SK-N-SH (cell line): ENCODE measurements at regions not wholly inside any gene's neighbourhood (a gene's known extent, or its start where the extent isn't known, plus 50 kb on each side); places are given as distances from the start of the nearest gene placed in this dataset.

Source experiments
- CHD2 ChIP-seq: fragments of 150-350 bp; IDR thresholded peaks from 2 replicates; pipeline ENCODE4 v1.6.1; 2018; ENCODE audit warnings: low read length; ENCODE audit not compliant: partially characterized antibody
- CTCF ChIP-seq: fragments of 200-600 bp; sonication (generic); IDR thresholded peaks from 2 replicates; pipeline ENCODE4 v1.6.1; 2017; ENCODE audit warnings: antibody characterized with exemption, mild to moderate bottlenecking, moderate library complexity
- EZH2phosphoT487 ChIP-seq: fragments of 200-600 bp; sonication (generic); IDR thresholded peaks from 2 replicates; pipeline ENCODE4 v1.6.1; 2017; ENCODE audit warnings: low read depth, mixed run types, mild to moderate bottlenecking, antibody characterized with exemption, moderate library complexity, borderline replicate concordance
- FOSL2 ChIP-seq: IDR thresholded peaks from 2 replicates; pipeline ENCODE4 v1.4.0; 2012; ENCODE audit warnings: low read depth, mild to moderate bottlenecking, moderate library complexity, borderline replicate concordance
- MAX ChIP-seq: IDR thresholded peaks from 2 replicates; pipeline ENCODE4 v1.4.0; 2012; ENCODE audit warnings: low read depth
- RXRA ChIP-seq: IDR thresholded peaks from 2 replicates; pipeline ENCODE4 v1.4.0; 2012; ENCODE audit warnings: low read depth, mild to moderate bottlenecking, borderline replicate concordance
- SIN3A ChIP-seq: IDR thresholded peaks from 2 replicates; pipeline ENCODE4 v1.6.1; 2012; ENCODE audit warnings: low read depth, mild to moderate bottlenecking, low read length, moderate library complexity, borderline replicate concordance
- SMC3 ChIP-seq: IDR thresholded peaks from 2 replicates; pipeline ENCODE4 v1.6.1; 2012; ENCODE audit warnings: low read depth, low read length, improper control_type of control experiment
- TAF1 ChIP-seq: IDR thresholded peaks from 2 replicates; pipeline ENCODE4 v1.6.1; 2012; ENCODE audit warnings: low read depth, mild to moderate bottlenecking, low read length, moderate library complexity, borderline replicate concordance
- USF2 ChIP-seq: fragments of 150-350 bp; IDR thresholded peaks from 2 replicates; pipeline ENCODE4 v1.6.1; 2017; ENCODE audit warnings: antibody characterized with exemption, low read length, low read depth, borderline replicate concordance
- YY1 ChIP-seq: IDR thresholded peaks from 2 replicates; pipeline ENCODE4 v1.4.0; 2012; ENCODE audit warnings: low read depth, mild to moderate bottlenecking
- TF ChIP-seq, protein P1 (sequence below): IDR thresholded peaks from 2 replicates; pipeline ENCODE4 v1.4.0; 2012; ENCODE audit warnings: low read depth, borderline replicate concordance
- TF ChIP-seq, protein P2 (sequence below): IDR thresholded peaks from 2 replicates; pipeline ENCODE4 v1.6.1; 2012; ENCODE audit warnings: mild to moderate bottlenecking, low read depth, low read length, moderate library complexity
- TF ChIP-seq, protein P3 (sequence below): fragments of 150-350 bp; IDR thresholded peaks from 2 replicates; pipeline ENCODE4 v1.6.1; 2016; ENCODE audit warnings: mild to moderate bottlenecking, low read depth, low read length

DNA sequence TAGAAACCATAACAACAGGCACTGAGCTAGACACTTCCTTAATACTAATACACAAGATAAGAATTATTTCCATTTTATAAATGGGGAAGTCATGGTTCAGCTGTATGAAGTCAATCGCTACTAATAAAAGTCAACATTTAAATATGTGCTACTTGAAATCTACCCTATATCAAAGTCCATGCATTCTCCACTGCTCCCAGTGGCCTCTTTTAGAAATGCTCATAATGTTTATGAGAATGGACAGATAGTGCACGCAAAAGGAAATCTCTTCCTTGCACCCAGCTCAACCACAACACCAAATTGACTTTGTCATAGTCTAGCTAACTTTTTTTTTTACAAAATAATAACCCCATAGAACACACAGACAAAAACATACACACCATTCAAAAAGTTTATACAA, 281.7 kb upstream of the CXADR start:
- TF ChIP-seq CTCF, result no peak
- TF ChIP-seq FOSL2, result no peak
- TF ChIP-seq, protein P1, sequence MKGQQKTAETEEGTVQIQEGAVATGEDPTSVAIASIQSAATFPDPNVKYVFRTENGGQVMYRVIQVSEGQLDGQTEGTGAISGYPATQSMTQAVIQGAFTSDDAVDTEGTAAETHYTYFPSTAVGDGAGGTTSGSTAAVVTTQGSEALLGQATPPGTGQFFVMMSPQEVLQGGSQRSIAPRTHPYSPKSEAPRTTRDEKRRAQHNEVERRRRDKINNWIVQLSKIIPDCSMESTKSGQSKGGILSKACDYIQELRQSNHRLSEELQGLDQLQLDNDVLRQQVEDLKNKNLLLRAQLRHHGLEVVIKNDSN, result no peak
- TF ChIP-seq SIN3A, result no peak
- no peak for TF ChIP-seq MAX
- TF ChIP-seq EZH2phosphoT487, result no peak
- no peak for TF ChIP-seq CHD2
- no peak for TF ChIP-seq TAF1
- TF ChIP-seq, protein P2, sequence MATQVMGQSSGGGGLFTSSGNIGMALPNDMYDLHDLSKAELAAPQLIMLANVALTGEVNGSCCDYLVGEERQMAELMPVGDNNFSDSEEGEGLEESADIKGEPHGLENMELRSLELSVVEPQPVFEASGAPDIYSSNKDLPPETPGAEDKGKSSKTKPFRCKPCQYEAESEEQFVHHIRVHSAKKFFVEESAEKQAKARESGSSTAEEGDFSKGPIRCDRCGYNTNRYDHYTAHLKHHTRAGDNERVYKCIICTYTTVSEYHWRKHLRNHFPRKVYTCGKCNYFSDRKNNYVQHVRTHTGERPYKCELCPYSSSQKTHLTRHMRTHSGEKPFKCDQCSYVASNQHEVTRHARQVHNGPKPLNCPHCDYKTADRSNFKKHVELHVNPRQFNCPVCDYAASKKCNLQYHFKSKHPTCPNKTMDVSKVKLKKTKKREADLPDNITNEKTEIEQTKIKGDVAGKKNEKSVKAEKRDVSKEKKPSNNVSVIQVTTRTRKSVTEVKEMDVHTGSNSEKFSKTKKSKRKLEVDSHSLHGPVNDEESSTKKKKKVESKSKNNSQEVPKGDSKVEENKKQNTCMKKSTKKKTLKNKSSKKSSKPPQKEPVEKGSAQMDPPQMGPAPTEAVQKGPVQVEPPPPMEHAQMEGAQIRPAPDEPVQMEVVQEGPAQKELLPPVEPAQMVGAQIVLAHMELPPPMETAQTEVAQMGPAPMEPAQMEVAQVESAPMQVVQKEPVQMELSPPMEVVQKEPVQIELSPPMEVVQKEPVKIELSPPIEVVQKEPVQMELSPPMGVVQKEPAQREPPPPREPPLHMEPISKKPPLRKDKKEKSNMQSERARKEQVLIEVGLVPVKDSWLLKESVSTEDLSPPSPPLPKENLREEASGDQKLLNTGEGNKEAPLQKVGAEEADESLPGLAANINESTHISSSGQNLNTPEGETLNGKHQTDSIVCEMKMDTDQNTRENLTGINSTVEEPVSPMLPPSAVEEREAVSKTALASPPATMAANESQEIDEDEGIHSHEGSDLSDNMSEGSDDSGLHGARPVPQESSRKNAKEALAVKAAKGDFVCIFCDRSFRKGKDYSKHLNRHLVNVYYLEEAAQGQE, result no peak
- no peak for TF ChIP-seq RXRA
- TF ChIP-seq YY1, result no peak
- no peak for TF ChIP-seq USF2
- TF ChIP-seq SMC3, result no peak
- TF ChIP-seq, protein P3, sequence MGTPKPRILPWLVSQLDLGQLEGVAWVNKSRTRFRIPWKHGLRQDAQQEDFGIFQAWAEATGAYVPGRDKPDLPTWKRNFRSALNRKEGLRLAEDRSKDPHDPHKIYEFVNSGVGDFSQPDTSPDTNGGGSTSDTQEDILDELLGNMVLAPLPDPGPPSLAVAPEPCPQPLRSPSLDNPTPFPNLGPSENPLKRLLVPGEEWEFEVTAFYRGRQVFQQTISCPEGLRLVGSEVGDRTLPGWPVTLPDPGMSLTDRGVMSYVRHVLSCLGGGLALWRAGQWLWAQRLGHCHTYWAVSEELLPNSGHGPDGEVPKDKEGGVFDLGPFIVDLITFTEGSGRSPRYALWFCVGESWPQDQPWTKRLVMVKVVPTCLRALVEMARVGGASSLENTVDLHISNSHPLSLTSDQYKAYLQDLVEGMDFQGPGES, result no peak
